GM21423 (cell line): ENCODE measurements at regions not wholly inside any gene's neighbourhood (a gene's known extent, or its start where the extent isn't known, plus 50 kb on each side); places are given as distances from the start of the nearest gene placed in this dataset.

ENCODE experiments used
- ATAC-seq: cut with Tn5 transposase; IDR thresholded peaks from one replicate; pipeline ENCODE4 v1.9.1; 2021; ENCODE audit warnings: mild to moderate bottlenecking, moderate library complexity; ENCODE audit not compliant: unreplicated experiment

GRCh38 chr7:36088966-36089365 lies 64.1 kb upstream of the EEPD1 start:
- ATAC-seq = no peak

GRCh38 chr7:36090976-36091873 lies 61.8 kb upstream of the EEPD1 start:
- no peak for ATAC-seq

DNA sequence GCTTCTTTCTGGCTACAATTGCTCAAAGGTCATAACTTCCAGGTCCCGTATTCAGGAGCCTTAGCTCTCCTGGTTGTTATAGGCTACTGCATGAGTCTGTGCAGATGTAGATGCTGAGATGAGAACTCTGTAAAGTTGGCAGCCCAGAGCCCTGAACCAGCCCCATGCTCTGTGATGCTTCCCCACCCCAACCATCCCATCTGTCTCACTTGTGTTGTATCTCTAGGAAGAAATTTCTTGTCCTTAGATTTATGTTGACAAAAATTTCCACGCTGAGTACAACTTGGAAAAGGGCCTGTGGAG lies 61.2 kb upstream of the EEPD1 start:
- ATAC-seq = no peak

DNA sequence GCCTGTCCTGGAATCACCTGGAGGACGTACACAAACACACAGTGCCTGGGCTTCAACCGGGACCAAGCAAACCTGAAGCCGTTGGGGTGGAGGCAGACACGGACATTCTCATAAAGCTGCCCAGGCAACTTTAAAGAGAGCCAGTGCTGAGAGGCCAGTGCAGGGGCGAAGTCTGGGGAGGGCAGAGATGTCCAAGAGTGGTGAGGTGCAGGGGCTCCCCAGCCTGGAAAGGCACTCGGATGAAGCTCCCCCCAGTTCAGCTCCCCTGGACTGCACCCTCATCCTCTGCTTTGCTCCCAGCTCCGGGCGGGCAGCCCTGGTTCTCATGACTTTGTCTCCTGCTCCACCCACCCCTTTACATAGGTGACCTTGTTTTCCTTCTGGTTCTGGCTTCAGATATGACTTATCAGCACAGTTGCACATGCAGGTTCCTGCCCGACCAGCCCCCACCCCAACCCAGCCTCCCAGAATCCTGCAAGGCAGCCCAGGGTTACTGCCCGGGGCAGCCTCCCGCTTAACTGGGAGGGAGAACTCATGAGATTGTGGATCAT lies 60.8 kb upstream of the EEPD1 start:
- ATAC-seq = no peak

GRCh38 chr7:36096460-36097095 lies 56.5 kb upstream of the EEPD1 start:
- ATAC-seq = no peak

DNA sequence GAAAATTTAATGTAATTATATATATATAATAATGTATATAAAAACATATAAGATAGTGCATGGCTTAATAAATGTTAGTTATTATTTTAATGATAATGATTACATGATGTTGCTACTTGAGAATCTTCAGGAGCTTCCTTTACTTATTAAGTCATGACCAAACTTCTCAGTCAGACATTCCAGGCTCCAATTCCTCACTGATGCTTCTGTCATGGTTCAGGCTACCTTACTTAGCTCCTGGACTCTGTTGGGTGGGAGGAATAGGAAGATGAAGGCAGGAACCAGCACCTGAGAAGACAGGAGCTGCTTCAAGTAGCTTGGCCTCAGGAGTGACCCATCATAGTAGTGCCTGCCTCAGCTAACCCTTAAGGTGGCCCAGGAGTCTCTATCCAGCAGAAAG lies 55.0 kb upstream of the EEPD1 start:
- ATAC-seq = no peak

DNA sequence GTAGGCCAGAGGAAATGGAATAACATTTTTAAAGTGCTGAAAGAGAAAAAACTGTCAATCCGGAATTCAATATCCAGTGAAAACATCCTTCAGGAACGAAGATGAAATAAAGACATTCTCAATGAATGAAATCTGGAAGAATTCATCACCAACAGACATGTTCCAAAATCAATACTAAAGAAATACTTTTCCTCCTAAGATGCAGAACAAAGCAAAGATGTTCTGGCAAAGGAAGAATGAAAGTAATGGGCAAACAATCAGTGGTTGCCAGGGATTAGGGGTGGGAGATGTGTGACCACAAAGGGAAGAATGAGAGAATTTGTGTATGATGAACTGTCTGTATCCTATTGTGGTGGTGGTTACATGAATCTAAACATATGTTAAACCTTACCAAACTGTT lies 52.8 kb upstream of the EEPD1 start:
- no peak for ATAC-seq

DNA sequence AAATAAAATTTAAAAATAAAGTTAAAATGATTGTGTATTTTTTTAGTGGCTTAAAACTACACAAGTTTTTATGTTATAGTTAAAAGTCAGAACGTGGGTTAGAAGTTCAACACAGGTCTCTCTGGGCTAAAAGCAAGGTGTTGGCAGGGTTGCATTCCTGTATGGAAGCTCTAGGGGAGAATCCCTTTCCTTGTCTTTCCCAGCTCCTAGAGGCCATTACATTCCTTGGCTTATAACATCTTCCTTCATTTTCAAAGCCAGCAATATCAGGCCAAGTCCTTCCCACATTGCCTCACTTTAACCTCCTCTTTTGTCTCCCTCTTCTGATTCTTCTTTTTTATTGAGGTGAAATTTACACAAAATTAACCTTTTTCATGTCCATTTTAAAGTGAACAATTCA lies 52.4 kb upstream of the EEPD1 start:
- ATAC-seq = no peak
